ENCODE measurements at regions not wholly inside any gene's neighbourhood (a gene's known extent, or its start where the extent isn't known, plus 50 kb on each side); places are given as distances from the start of the nearest gene placed in this dataset.
A peak's percentile ranks its signal among the peaks of the same experiment; 100 is the strongest.
"Not testable (repeated sequence)": the region's sequence is repeated elsewhere in the genome, so short reads cannot be mapped to it uniquely, and the experiment has no call there.

GRCh38 chr7:122248472-122248871, 56.1 kb downstream of the FEZF1 start:
- DNase-seq (ENCODE audit: low spot score): no peak

- DNase-seq (ENCODE audit: low spot score): not testable (repeated sequence)
Measured at GRCh38 chr7:122238729-122239128, 65.8 kb downstream of the FEZF1 start.

DNA sequence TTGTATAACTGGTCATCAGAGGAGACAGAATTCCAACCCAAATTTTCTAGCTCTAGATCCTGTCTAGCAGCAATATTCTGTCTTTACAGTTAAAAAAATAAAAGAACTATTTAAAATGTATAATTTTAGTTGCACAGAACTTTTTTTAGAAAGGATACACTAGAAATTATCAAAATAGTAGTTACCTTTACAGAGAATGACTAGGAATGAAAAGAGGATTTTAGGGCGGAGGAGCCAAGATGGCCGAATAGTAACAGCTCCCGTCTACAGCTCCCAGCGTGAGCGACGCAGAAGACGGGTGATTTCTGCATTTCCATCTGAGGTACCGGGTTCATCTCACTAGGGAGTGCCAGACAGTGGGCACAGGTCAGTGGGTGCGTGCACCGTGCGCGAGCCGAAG, 66.3 kb downstream of the FEZF1 start:
- not testable (repeated sequence) for DNase-seq (ENCODE audit: low spot score)

DNA sequence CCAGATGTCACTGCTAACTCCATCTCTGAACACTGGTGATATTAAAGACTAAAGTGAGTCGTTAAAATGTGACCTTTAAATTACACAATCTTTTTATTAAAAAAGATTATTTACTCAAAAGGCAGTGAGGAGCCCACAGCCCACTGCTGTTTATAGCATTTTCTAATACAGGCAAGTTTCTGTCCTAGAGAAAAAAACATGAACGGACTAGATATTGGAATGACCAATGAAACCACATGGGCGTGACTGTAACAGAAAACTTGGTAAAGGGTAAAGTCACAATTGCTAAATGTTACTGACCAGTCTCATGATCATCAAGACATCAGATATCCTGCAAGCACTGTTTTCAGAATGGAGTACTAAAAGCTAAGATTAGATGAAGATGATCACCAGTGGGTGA, 78.7 kb downstream of the FEZF1 start:
- DNase-seq (ENCODE audit: low spot score): no peak

DNA sequence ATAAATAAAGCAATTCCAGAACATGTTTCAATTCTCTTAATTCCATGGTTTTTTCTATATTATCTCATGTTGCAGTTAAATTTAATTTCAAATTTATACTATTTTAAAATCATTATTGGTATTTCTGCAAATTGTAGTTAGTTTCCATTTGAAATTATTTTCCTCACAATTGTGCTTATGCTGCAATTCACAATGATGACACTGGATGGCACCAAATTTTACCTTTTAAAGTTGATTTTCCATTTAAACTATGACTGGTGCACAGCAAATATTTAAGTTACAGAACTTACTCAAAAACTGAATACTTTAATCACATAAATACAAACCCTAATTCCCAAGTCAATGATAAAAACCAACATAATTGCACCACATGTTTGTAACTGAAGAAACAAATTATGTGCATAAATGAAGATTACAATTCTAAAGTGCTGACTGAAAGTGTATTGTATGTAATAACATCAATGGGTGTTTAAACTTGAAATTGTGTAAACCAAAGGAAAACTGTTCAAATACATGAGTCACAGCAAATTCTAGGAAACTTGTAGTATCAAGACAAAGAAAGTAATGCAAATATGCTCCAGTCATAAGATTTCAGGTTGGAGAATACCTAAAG, 75.3 kb upstream of the AASS start:
- DNase-seq (ENCODE audit: low spot score): peak; percentile 31

DNA sequence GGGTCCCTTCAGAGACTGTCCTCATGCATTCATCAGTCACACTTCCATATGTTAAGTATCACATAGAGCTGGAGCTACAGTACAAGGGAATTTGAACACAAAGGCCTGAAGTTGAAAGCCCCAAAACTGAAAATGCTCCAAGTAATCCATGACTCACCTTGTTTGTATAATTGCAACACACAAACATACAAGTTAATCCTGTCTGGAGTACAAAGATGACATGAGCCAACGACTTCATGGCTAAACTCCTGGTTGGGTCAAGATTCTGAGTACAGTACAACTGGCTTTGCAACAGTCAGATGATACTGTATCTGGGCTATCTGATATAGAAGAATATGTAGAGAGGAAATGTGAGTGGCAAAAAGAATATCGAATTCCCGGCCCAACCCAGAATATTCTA, 73.1 kb upstream of the AASS start:
- no peak for DNase-seq (ENCODE audit: low spot score)

GRCh38 chr7:122212754-122213153, 68.7 kb upstream of the AASS start:
- DNase-seq (ENCODE audit: low spot score): no peak

DNA sequence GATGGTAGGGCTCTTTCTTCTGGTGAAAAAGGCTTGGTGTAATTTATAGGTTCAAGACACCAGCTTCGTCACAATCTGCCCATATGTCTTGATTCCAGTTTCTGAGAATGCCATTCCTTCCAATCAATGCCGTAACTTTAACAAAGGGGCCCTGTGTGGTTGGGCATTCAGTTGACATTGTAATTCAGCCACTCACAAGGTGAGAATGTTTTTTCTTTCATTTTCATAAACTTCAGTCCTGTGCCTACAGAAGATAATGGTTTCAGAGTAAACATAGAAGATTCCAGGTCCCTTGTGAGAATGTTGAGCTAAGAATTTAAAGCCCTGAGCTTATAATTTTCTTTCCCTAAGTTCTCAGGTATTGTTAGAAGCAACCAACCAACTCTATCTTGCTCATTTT, 67.3 kb upstream of the AASS start:
- no peak for DNase-seq (ENCODE audit: low spot score)

- no peak for DNase-seq (ENCODE audit: low spot score)
Measured at GRCh38 chr7:122206985-122207384, 62.9 kb upstream of the AASS start.

- no peak for DNase-seq (ENCODE audit: low spot score)
Measured at GRCh38 chr7:122203814-122204213, 59.8 kb upstream of the AASS start.

- no peak for DNase-seq (ENCODE audit: low spot score)
Measured at GRCh38 chr7:122200888-122201287, 56.8 kb upstream of the AASS start.

- DNase-seq (ENCODE audit: low spot score): no peak
Measured at GRCh38 chr7:122199171-122199570, 55.1 kb upstream of the AASS start.

- no peak for DNase-seq (ENCODE audit: low spot score)
Measured at GRCh38 chr7:122198581-122198980, 54.5 kb upstream of the AASS start.
